ENCODE measurements at regions not wholly inside any gene's neighbourhood (a gene's known extent, or its start where the extent isn't known, plus 50 kb on each side); places are given as distances from the start of the nearest gene placed in this dataset.

GRCh38 chr4:37073226-37073840, 171.2 kb upstream of the NWD2 start:
- intact Hi-C loops (cut with DNase I): no loop called here
- ATAC-seq (ENCODE audit: poor library complexity) (no peak), DNase-seq (no peak)

GRCh38 chr4:37082912-37083311, 161.6 kb upstream of the NWD2 start:
- intact Hi-C loops (cut with DNase I): no loop called here
- DNase-seq (no peak), ATAC-seq (ENCODE audit: poor library complexity) (no peak)

- ATAC-seq (ENCODE audit: poor library complexity) (no peak), DNase-seq (no peak)
- intact Hi-C loops (cut with DNase I): no loop called here
Measured at GRCh38 chr4:37095925-37096324, 148.6 kb upstream of the NWD2 start.

GRCh38 chr4:37101182-37101581, 143.4 kb upstream of the NWD2 start:
- ATAC-seq (ENCODE audit: poor library complexity) (no peak), DNase-seq (no peak)
- intact Hi-C loops (cut with DNase I): no loop called here

GRCh38 chr4:37101686-37102085, 142.9 kb upstream of the NWD2 start:
- ATAC-seq (ENCODE audit: poor library complexity): no peak
- no peak for DNase-seq
- intact Hi-C loops (cut with DNase I): no loop called here

GRCh38 chr4:37109756-37110155, 134.8 kb upstream of the NWD2 start:
- no peak for DNase-seq
- intact Hi-C loops (cut with DNase I): no loop called here
- no peak for ATAC-seq (ENCODE audit: poor library complexity)

- no peak for ATAC-seq (ENCODE audit: poor library complexity)
- intact Hi-C loops (cut with DNase I): no loop called here
- no peak for DNase-seq
Measured at GRCh38 chr4:37124800-37125199, 119.7 kb upstream of the NWD2 start.

GRCh38 chr4:37126051-37126450, 118.5 kb upstream of the NWD2 start:
- intact Hi-C loops (cut with DNase I): no loop called here
- ATAC-seq (ENCODE audit: poor library complexity) (no peak), DNase-seq (no peak)

- intact Hi-C loops (cut with DNase I): no loop called here
- ATAC-seq (ENCODE audit: poor library complexity): no peak
- no peak for DNase-seq
Measured at GRCh38 chr4:37130465-37130864, 114.1 kb upstream of the NWD2 start.

GRCh38 chr4:37132351-37132974, 112.1 kb upstream of the NWD2 start:
- ATAC-seq (ENCODE audit: poor library complexity): no peak
- intact Hi-C loops (cut with DNase I): no loop called here
- no peak for DNase-seq

- intact Hi-C loops (cut with DNase I): no loop called here
- ATAC-seq (ENCODE audit: poor library complexity): no peak
- DNase-seq: no peak
Measured at GRCh38 chr4:37132975-37133360, 111.6 kb upstream of the NWD2 start.

GRCh38 chr4:37138019-37138653, 106.4 kb upstream of the NWD2 start:
- no peak for ATAC-seq (ENCODE audit: poor library complexity)
- DNase-seq: no peak
- intact Hi-C loops (cut with DNase I): no loop called here

- no peak for DNase-seq
- no peak for ATAC-seq (ENCODE audit: poor library complexity)
- intact Hi-C loops (cut with DNase I): no loop called here
Measured at GRCh38 chr4:37138789-37139188, 105.8 kb upstream of the NWD2 start.

GRCh38 chr4:37139987-37140386, 104.6 kb upstream of the NWD2 start:
- intact Hi-C loops (cut with DNase I): no loop called here
- DNase-seq: no peak
- ATAC-seq (ENCODE audit: poor library complexity): no peak

- intact Hi-C loops (cut with DNase I): no loop called here
- no peak for DNase-seq
- ATAC-seq (ENCODE audit: poor library complexity): no peak
Measured at GRCh38 chr4:37146260-37146659, 98.3 kb upstream of the NWD2 start.

GRCh38 chr4:37157476-37158167, 86.9 kb upstream of the NWD2 start:
- ATAC-seq (ENCODE audit: poor library complexity) (no peak), DNase-seq (no peak)
- intact Hi-C loops (cut with DNase I): no loop called here

- intact Hi-C loops (cut with DNase I): no loop called here
- ATAC-seq (ENCODE audit: poor library complexity): no peak
- no peak for DNase-seq
Measured at GRCh38 chr4:37160653-37161052, 83.9 kb upstream of the NWD2 start.

GRCh38 chr4:37165844-37166243, 78.7 kb upstream of the NWD2 start:
- DNase-seq: no peak
- intact Hi-C loops (cut with DNase I): no loop called here
- ATAC-seq (ENCODE audit: poor library complexity): no peak

GRCh38 chr4:37169956-37170355, 74.6 kb upstream of the NWD2 start:
- ATAC-seq (ENCODE audit: poor library complexity) (no peak), DNase-seq (no peak)
- intact Hi-C loops (cut with DNase I): no loop called here

- intact Hi-C loops (cut with DNase I): no loop called here
- no peak for DNase-seq
Measured at GRCh38 chr4:37188100-37188499, 56.4 kb upstream of the NWD2 start.

More at GRCh38 chr4:37188100-37188499, 56.4 kb upstream of the NWD2 start:
- no peak for ATAC-seq (ENCODE audit: poor library complexity)

Data from Right ventricle myocardium superior (tissue), 1 donor.